PFSK-1 (cell line): ENCODE measurements at regions not wholly inside any gene's neighbourhood (a gene's known extent, or its start where the extent isn't known, plus 50 kb on each side); places are given as distances from the start of the nearest gene placed in this dataset.

Source experiments
- FOXP2 ChIP-seq: optimal IDR thresholded peaks from 2 replicates; pipeline ENCODE3; 2011; ENCODE audit warnings: borderline replicate concordance, control low read depth, inconsistent platforms; ENCODE audit not compliant: insufficient read depth; ENCODE audit errors: extremely low read length, extremely low read depth
- POLR2AphosphoS5 ChIP-seq: IDR thresholded peaks from 2 replicates; pipeline ENCODE4 v1.6.1; 2012; ENCODE audit warnings: low read depth, mild to moderate bottlenecking, control low read depth, low read length, moderate library complexity
- REST ChIP-seq, 2 experiments: IDR thresholded peaks; 2 replicates each; pipeline versions ENCODE4 v1.6.1 to v1.8.0; 2011 to 2012; ENCODE audit warnings: low read depth in 2 of 2, low read length in 2 of 2, control low read depth in 1 of 2, inconsistent platforms in 1 of 2, mild to moderate bottlenecking in 1 of 2, moderate library complexity in 1 of 2; ENCODE audit not compliant: insufficient read depth in 1 of 2
- SIN3A ChIP-seq: IDR thresholded peaks from 2 replicates; pipeline ENCODE4 v1.6.1; 2012; ENCODE audit warnings: mild to moderate bottlenecking, low read length, moderate library complexity, borderline replicate concordance; ENCODE audit not compliant: insufficient read depth
- TAF1 ChIP-seq: IDR thresholded peaks from 2 replicates; pipeline ENCODE4 v1.6.1; 2012; ENCODE audit warnings: low read length, control low read depth, borderline replicate concordance; ENCODE audit not compliant: insufficient read depth

GRCh38 chr2:65708086-65708485 lies 275.7 kb upstream of the SPRED2 start:
- TF ChIP-seq SIN3A (no peak), FOXP2 (no peak)

GRCh38 chr2:65706411-65706810 lies 274.0 kb upstream of the SPRED2 start:
- no peak for TF ChIP-seq FOXP2
- no peak for TF ChIP-seq POLR2AphosphoS5
- TF ChIP-seq TAF1 = no peak

- no peak for TF ChIP-seq REST (IDR thresholded peaks at IDR 0.05; ENCODE audit: insufficient read depth in 1 of 2, low read depth in 2 of 2, low read length in 2 of 2)
- no peak for TF ChIP-seq SIN3A
These were observed 268.8 kb upstream of the SPRED2 start for GRCh38 chr2:65701191-65701590.

- TF ChIP-seq FOXP2 (no peak), POLR2AphosphoS5 (no peak), TAF1 (no peak), SIN3A (no peak), REST (IDR thresholded peaks at IDR 0.05; ENCODE audit: insufficient read depth in 1 of 2, low read depth in 2 of 2, low read length in 2 of 2) (no peak)
These were observed 268.3 kb upstream of the SPRED2 start for GRCh38 chr2:65700720-65701119.

GRCh38 chr2:65700004-65700651 lies 267.7 kb upstream of the SPRED2 start:
- TF ChIP-seq TAF1 (no peak), POLR2AphosphoS5 (no peak), REST (IDR thresholded peaks at IDR 0.05; ENCODE audit: insufficient read depth in 1 of 2, low read depth in 2 of 2, low read length in 2 of 2) (no peak), SIN3A (no peak), FOXP2 (no peak)

GRCh38 chr2:65691816-65692215 lies 259.4 kb upstream of the SPRED2 start:
- no peak for TF ChIP-seq TAF1
- no peak for TF ChIP-seq SIN3A
- TF ChIP-seq REST (IDR thresholded peaks at IDR 0.05; ENCODE audit: insufficient read depth in 1 of 2, low read depth in 2 of 2, low read length in 2 of 2) = no peak
- no peak for TF ChIP-seq POLR2AphosphoS5
- TF ChIP-seq FOXP2 = no peak
